GM10248 (cell line): ENCODE measurements at regions not wholly inside any gene's neighbourhood (a gene's known extent, or its start where the extent isn't known, plus 50 kb on each side); places are given as distances from the start of the nearest gene placed in this dataset.

ENCODE experiments used
- CTCF ChIA-PET: fragments of 300-600 bp; sonication (Branson Sonifier 250); formaldehyde crosslinking; extraction: SDS; loops from one replicate; lab custom pipeline; 2021; ENCODE audit warnings: antibody characterized with exemption; lab: Yijun Ruan, JAX
- POLR2A ChIA-PET: fragments of 350-650 bp; sonication (Branson Sonifier 250); formaldehyde crosslinking; extraction: SDS; loops from one replicate; lab custom pipeline; 2020; ENCODE audit warnings: antibody characterized with exemption; lab: Yijun Ruan, JAX
- DNase-seq: peaks from one replicate; pipeline ENCODE4 v3.0.0; 2012; ENCODE audit errors: extremely low spot score
- CTCF ChIP-seq: IDR thresholded peaks from 2 replicates; pipeline ENCODE4 v1.5.1; 2012; ENCODE audit warnings: mild to moderate bottlenecking, low read depth; ENCODE audit errors: extremely low read depth, missing control alignments, control extremely low read depth

- TF ChIP-seq CTCF = no peak
- CTCF ChIA-PET = interaction anchor here (1.2 to 3.6 kb wide), 3 partner anchors 10 to 1404 kb away, joined by 3 to 22 read pairs (median 6); no protein-coding TSS in a partner anchor
- POLR2A ChIA-PET = no interaction called here
- DNase-seq = no peak
These were observed 106.4 kb upstream of the TBX5 start for GRCh38 chr12:114512351-114512750.

- DNase-seq = peak; percentile 48
- ChIA-PET CTCF (interaction anchor here (0.6 to 3.9 kb wide), 26 partner anchors 9 to 568 kb away, joined by 3 to 87 read pairs (median 4); partner anchors contain the start of gene RBM19), POLR2A (no interaction called here)
- TF ChIP-seq CTCF = peak; percentile 80
These were observed 102.7 kb upstream of the TBX5 start for GRCh38 chr12:114508529-114509129.

- CTCF ChIA-PET = interaction anchor here (0.7 to 3.9 kb wide), 2 partner anchors 382 to 527 kb away, joined by 3 to 87 read pairs; no protein-coding TSS in a partner anchor
- POLR2A ChIA-PET = no interaction called here
- DNase-seq = no peak
- no peak for TF ChIP-seq CTCF
These were observed 100.7 kb upstream of the TBX5 start for GRCh38 chr12:114506651-114507050.

GRCh38 chr12:114504311-114504710 is 98.4 kb upstream of the TBX5 start:
- ChIA-PET POLR2A (no interaction called here), CTCF (no interaction called here)
- no peak for DNase-seq
- no peak for TF ChIP-seq CTCF

GRCh38 chr12:114501474-114501807 is 95.5 kb upstream of the TBX5 start:
- POLR2A ChIA-PET = no interaction called here

GRCh38 chr12:114500775-114501473 is 95.0 kb upstream of the TBX5 start:
- no peak for TF ChIP-seq CTCF
- CTCF ChIA-PET = interaction anchor here (1.3 to 2.2 kb wide), 3 partner anchors 7 to 520 kb away, joined by 6 to 10 read pairs (median 6); no protein-coding TSS in a partner anchor
- POLR2A ChIA-PET = no interaction called here

More at GRCh38 chr12:114501474-114501807, 95.5 kb upstream of the TBX5 start:
- DNase-seq = no peak
- TF ChIP-seq CTCF = no peak
- CTCF ChIA-PET = interaction anchor here (1.5 to 2.2 kb wide), 2 partner anchors 11 to 521 kb away, joined by 6 to 10 read pairs; no protein-coding TSS in a partner anchor

More at GRCh38 chr12:114500775-114501473, 95.0 kb upstream of the TBX5 start:
- DNase-seq = no peak
